Trophoblast cell (in vitro differentiated cells and primary cell): ENCODE measurements at regions not wholly inside any gene's neighbourhood (a gene's known extent, or its start where the extent isn't known, plus 50 kb on each side); places are given as distances from the start of the nearest gene placed in this dataset.

Experiments used
- DNase-seq, 2 donors: peaks; one replicate each; pipeline ENCODE4 v3.0.0-alpha.2; 2016
- H2AFZ ChIP-seq: 2 replicates; pipeline ENCODE4 v1.6.1; 2013; ENCODE audit warnings: low read length, moderate library complexity, mild to moderate bottlenecking; ENCODE audit not compliant: insufficient read depth, poor library complexity
- H2AK5ac ChIP-seq: 2 replicates; pipeline ENCODE4 v1.6.1; 2013; ENCODE audit warnings: mild to moderate bottlenecking, low read length
- H2BK120ac ChIP-seq: 2 replicates; pipeline ENCODE4 v1.6.1; 2013; ENCODE audit warnings: low read length, mild to moderate bottlenecking, moderate library complexity; ENCODE audit not compliant: insufficient read depth, poor library complexity
- H2BK12ac ChIP-seq: 2 replicates; pipeline ENCODE4 v1.6.1; 2013; ENCODE audit warnings: mild to moderate bottlenecking, low read length, moderate library complexity
- H2BK5ac ChIP-seq: 2 replicates; pipeline ENCODE4 v1.6.1; 2013; ENCODE audit warnings: low read length, low read depth, moderate library complexity, mild to moderate bottlenecking; ENCODE audit not compliant: poor library complexity
- H3K14ac ChIP-seq: 2 replicates; pipeline ENCODE4 v1.6.1; 2013; ENCODE audit warnings: mild to moderate bottlenecking, low read length
- H3K18ac ChIP-seq: 2 replicates; pipeline ENCODE4 v1.6.1; 2013; ENCODE audit warnings: mild to moderate bottlenecking, low read length
- H3K23ac ChIP-seq: 2 replicates; pipeline ENCODE4 v1.6.1; 2013; ENCODE audit warnings: low read length
- H3K27ac ChIP-seq: 2 replicates; pipeline ENCODE4 v1.5.1; 2013; ENCODE audit warnings: low read depth, mild to moderate bottlenecking, inconsistent platforms, low read length, moderate library complexity
- H3K27me3 ChIP-seq: 2 replicates; pipeline ENCODE4 v1.6.1; 2013; ENCODE audit warnings: inconsistent platforms, mild to moderate bottlenecking, low read length, moderate library complexity; ENCODE audit not compliant: insufficient read depth
- H3K36me3 ChIP-seq, 2 experiments: 1 replicate in 1 of 2; 2 replicates in 1 of 2; pipeline ENCODE4 v1.6.1; 2013; ENCODE audit warnings: low read length in 2 of 2, mild to moderate bottlenecking in 2 of 2, moderate library complexity in 1 of 2; ENCODE audit not compliant: insufficient read depth in 2 of 2, control insufficient read depth in 1 of 2
- H3K4ac ChIP-seq: 2 replicates; pipeline ENCODE4 v1.6.1; 2013; ENCODE audit warnings: low read depth, mild to moderate bottlenecking, low read length, moderate library complexity
- H3K4me1 ChIP-seq, 2 experiments: 1 replicate in 1 of 2; 2 replicates in 1 of 2; pipeline ENCODE4 v1.6.1; 2013; ENCODE audit warnings: low read length in 2 of 2, mild to moderate bottlenecking in 2 of 2, moderate library complexity in 1 of 2; ENCODE audit not compliant: insufficient read depth in 2 of 2, control insufficient read depth in 1 of 2
- H3K4me2 ChIP-seq: 2 replicates; pipeline ENCODE4 v1.6.1; 2013; ENCODE audit warnings: inconsistent platforms, mild to moderate bottlenecking, low read length, moderate library complexity
- H3K4me3 ChIP-seq: 2 replicates; pipeline ENCODE4 v1.5.1; 2013; ENCODE audit warnings: mild to moderate bottlenecking, low read depth, low read length, inconsistent platforms
- H3K79me1 ChIP-seq: one replicate; pipeline ENCODE4 v1.6.1; 2013; ENCODE audit warnings: low read length
- H3K79me2 ChIP-seq: 2 replicates; pipeline ENCODE4 v1.6.1; 2013; ENCODE audit warnings: low read length, mild to moderate bottlenecking; ENCODE audit not compliant: control insufficient read depth, insufficient read depth, poor library complexity
- H3K9ac ChIP-seq: 2 replicates; pipeline ENCODE4 v1.6.1; 2013; ENCODE audit warnings: mild to moderate bottlenecking, low read length
- H3K9me3 ChIP-seq: 2 replicates; pipeline ENCODE4 v1.6.1; 2013; ENCODE audit warnings: low read depth, mild to moderate bottlenecking, control low read depth, inconsistent platforms, low read length; ENCODE audit not compliant: insufficient read depth
- H4K12ac ChIP-seq: 2 replicates; pipeline ENCODE4 v1.6.1; 2013; ENCODE audit warnings: low read depth, mild to moderate bottlenecking, low read length, moderate library complexity
- H4K8ac ChIP-seq: 2 replicates; pipeline ENCODE4 v1.6.1; 2013; ENCODE audit warnings: low read depth, mild to moderate bottlenecking, low read length, moderate library complexity
- H4K91ac ChIP-seq: one replicate; pipeline ENCODE4 v1.6.1; 2013; ENCODE audit warnings: low read depth, mild to moderate bottlenecking, low read length, moderate library complexity
- WGBS: extraction: QIAGEN DNeasy Blood & Tissue Kit; methylation state at CpG from one replicate; pipeline ENCODE4 v1.1.7; 2013; ENCODE audit warnings: missing lambda C conversion rate; ENCODE audit not compliant: insufficient read length, insufficient coverage; ENCODE audit errors: extremely low coverage; 5-methylcytosine and 5-hydroxymethylcytosine counted together

- H3K9ac ChIP-seq = no peak overlapping the region
- H2BK12ac ChIP-seq = no peak overlapping the region
- H3K4ac ChIP-seq = no peak overlapping the region
- no peaks in the 10 kb centered on the region for H3K79me2 ChIP-seq
- H2BK5ac ChIP-seq = no peak overlapping the region
- H3K4me1 ChIP-seq = no peaks in the 10 kb centered on the region
- H3K27me3 ChIP-seq = no peaks in the 10 kb centered on the region
- H2AK5ac ChIP-seq = no peak overlapping the region
- no peak overlapping the region for H4K8ac ChIP-seq
- DNase-seq = no peak
- WGBS = no CpG with 5 or more reads among the region's 2 CpGs
- no peak overlapping the region for H3K4me2 ChIP-seq
- no peak overlapping the region for H3K27ac ChIP-seq
- H3K14ac ChIP-seq = no peak overlapping the region
- H3K36me3 ChIP-seq = no peaks in the 10 kb centered on the region
- no peak overlapping the region for H4K12ac ChIP-seq
- no peak overlapping the region for H2BK120ac ChIP-seq
- H3K4me3 ChIP-seq = no peak overlapping the region
- no peak overlapping the region for H3K18ac ChIP-seq
- no peaks in the 10 kb centered on the region for H3K9me3 ChIP-seq
- H3K23ac ChIP-seq = no peak overlapping the region
- no peak overlapping the region for H2AFZ ChIP-seq
- H3K79me1 ChIP-seq = no peaks in the 10 kb centered on the region
- H4K91ac ChIP-seq = no peak overlapping the region
Observed at GRCh38 chr3:110614186-110614585, 457.4 kb upstream of the NECTIN3 start.

GRCh38 chr3:110615454-110615853 lies 456.2 kb upstream of the NECTIN3 start:
- Histone ChIP-seq H3K4me1 (no peaks in the 10 kb centered on the region), H3K27ac (no peak overlapping the region), H3K4me2 (no peak overlapping the region), H3K27me3 (no peaks in the 10 kb centered on the region), H3K4ac (no peak overlapping the region), H2BK12ac (no peak overlapping the region), H3K4me3 (no peak overlapping the region), H4K8ac (no peak overlapping the region), H3K79me2 (no peaks in the 10 kb centered on the region), H3K18ac (no peak overlapping the region), H3K79me1 (no peaks in the 10 kb centered on the region), H3K9ac (no peak overlapping the region), H3K23ac (no peak overlapping the region), H3K36me3 (no peaks in the 10 kb centered on the region), H3K14ac (no peak overlapping the region), H2AFZ (no peak overlapping the region), H3K9me3 (no peaks in the 10 kb centered on the region), H4K91ac (no peak overlapping the region), H2BK5ac (no peak overlapping the region), H4K12ac (no peak overlapping the region), H2BK120ac (no peak overlapping the region), H2AK5ac (no peak overlapping the region)
- DNase-seq = no peak
- no CpG with 5 or more reads among the region's 1 CpG for WGBS

GRCh38 chr3:110618512-110619226 lies 452.9 kb upstream of the NECTIN3 start:
- no CpG with 5 or more reads among the region's 2 CpGs for WGBS

GRCh38 chr3:110620118-110620517 lies 451.5 kb upstream of the NECTIN3 start:
- Histone ChIP-seq H3K4ac (no peak overlapping the region), H4K8ac (no peak overlapping the region), H3K23ac (no peak overlapping the region), H2AFZ (no peak overlapping the region), H3K9me3 (no peaks in the 10 kb centered on the region), H4K12ac (no peak overlapping the region), H3K79me1 (peaks cover 3% of the 10 kb centered on the region), H3K27ac (no peak overlapping the region), H3K4me2 (no peak overlapping the region), H3K18ac (no peak overlapping the region), H2BK120ac (no peak overlapping the region), H3K9ac (no peak overlapping the region), H4K91ac (no peak overlapping the region), H3K4me3 (no peak overlapping the region), H3K36me3 (no peaks in the 10 kb centered on the region), H3K79me2 (no peaks in the 10 kb centered on the region), H3K14ac (no peak overlapping the region), H2AK5ac (no peak overlapping the region), H2BK12ac (no peak overlapping the region), H3K27me3 (no peaks in the 10 kb centered on the region), H2BK5ac (no peak overlapping the region), H3K4me1 (peaks cover 0 to 2% of the 10 kb centered on the region in 2 experiments)
- WGBS = no CpG with 5 or more reads among the region's 4 CpGs
- peak in 1 of 2 donors; percentile 24 for DNase-seq

More at GRCh38 chr3:110618512-110619226, 452.9 kb upstream of the NECTIN3 start:
- H3K27ac ChIP-seq = no peak overlapping the region
- H2AFZ ChIP-seq = no peak overlapping the region
- no peaks in the 10 kb centered on the region for H3K79me2 ChIP-seq
- no peaks in the 10 kb centered on the region for H3K4me1 ChIP-seq
- no peaks in the 10 kb centered on the region for H3K9me3 ChIP-seq
- no peaks in the 10 kb centered on the region for H3K79me1 ChIP-seq
- no peak overlapping the region for H4K91ac ChIP-seq
- no peak overlapping the region for H3K23ac ChIP-seq
- H2BK5ac ChIP-seq = no peak overlapping the region
- H2BK12ac ChIP-seq = no peak overlapping the region
- H2AK5ac ChIP-seq = no peak overlapping the region
- H3K14ac ChIP-seq = no peak overlapping the region
- no peaks in the 10 kb centered on the region for H3K27me3 ChIP-seq
- no peak overlapping the region for H3K18ac ChIP-seq
- no peak overlapping the region for H3K4ac ChIP-seq
- no peak overlapping the region for H2BK120ac ChIP-seq
- DNase-seq = no peak
- no peak overlapping the region for H3K9ac ChIP-seq
- no peak overlapping the region for H4K8ac ChIP-seq
- no peak overlapping the region for H4K12ac ChIP-seq
- H3K4me2 ChIP-seq = no peak overlapping the region
- no peaks in the 10 kb centered on the region for H3K36me3 ChIP-seq
- H3K4me3 ChIP-seq = no peak overlapping the region
